ENCODE measurements at regions not wholly inside any gene's neighbourhood (a gene's known extent, or its start where the extent isn't known, plus 50 kb on each side); places are given as distances from the start of the nearest gene placed in this dataset.

DNA sequence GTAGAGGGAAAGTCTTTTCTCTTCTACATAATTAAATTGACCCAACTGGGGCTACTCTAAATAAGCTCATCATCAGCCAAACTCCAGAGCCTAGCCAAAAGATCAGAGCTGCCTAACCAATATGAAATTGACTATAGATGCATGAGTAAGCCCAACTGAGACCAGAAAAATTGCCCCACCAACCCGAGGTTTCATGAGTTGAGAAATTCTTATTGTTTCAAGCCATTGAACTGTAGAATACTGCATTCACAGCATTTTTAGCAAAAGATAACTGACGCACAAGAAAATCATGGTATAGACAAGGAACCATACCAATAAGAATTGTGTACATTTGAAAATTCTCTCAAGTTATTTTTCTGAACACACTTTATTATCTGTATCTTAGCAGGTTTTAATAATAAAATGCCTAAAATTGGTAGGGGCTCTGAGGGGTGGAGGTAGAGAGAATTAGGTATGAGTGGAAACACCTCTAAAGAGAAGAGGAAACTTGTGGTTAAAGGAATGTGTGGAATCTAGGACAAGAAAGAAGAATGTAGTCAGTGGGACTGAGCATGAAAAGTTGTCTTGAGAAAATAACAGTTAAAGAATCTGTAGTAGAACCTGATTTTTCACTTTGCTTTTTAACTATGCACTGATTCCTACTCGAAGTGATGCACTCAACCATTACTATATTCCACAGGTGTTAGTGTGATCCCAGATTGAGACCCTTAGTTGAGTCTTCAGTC is 200.9 kb upstream of the PPP1R2C start:
- in situ Hi-C loops (cut with HindIII; ENCODE audit: low sequenced_read_pairs) = no loop called here
- no peak for DNase-seq (ENCODE audit: low read depth, low spot score)
- TF ChIP-seq, protein P1, sequence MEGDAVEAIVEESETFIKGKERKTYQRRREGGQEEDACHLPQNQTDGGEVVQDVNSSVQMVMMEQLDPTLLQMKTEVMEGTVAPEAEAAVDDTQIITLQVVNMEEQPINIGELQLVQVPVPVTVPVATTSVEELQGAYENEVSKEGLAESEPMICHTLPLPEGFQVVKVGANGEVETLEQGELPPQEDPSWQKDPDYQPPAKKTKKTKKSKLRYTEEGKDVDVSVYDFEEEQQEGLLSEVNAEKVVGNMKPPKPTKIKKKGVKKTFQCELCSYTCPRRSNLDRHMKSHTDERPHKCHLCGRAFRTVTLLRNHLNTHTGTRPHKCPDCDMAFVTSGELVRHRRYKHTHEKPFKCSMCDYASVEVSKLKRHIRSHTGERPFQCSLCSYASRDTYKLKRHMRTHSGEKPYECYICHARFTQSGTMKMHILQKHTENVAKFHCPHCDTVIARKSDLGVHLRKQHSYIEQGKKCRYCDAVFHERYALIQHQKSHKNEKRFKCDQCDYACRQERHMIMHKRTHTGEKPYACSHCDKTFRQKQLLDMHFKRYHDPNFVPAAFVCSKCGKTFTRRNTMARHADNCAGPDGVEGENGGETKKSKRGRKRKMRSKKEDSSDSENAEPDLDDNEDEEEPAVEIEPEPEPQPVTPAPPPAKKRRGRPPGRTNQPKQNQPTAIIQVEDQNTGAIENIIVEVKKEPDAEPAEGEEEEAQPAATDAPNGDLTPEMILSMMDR (IDR thresholded peaks at IDR 0.05; ENCODE audit: low read depth, low read length) = no peak
- H3K4me3 ChIP-seq (ENCODE audit: low read depth, low read length) = no peak overlapping the region

DNA sequence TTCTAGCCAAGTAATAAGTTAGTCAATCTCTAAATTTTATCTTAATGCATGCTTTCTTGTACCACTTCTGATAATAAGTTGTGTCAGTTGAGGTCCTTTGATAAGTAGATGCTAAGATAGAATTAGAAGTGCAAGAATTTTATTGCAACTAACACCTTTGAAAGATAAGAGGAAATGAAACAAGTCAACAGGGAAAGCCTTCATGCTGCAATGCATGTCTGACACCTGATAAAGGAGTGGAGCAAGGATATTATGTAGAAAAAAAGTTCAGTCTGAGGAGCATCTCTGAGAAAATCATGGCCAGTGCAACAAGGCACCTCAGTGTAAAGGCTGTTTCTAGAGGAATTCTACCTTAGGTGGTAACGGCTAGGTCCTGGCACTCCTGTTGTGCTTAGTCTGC is 210.7 kb upstream of the PPP1R2C start:
- no peak overlapping the region for H3K4me3 ChIP-seq (ENCODE audit: low read depth, low read length)
- in situ Hi-C loops (cut with HindIII; ENCODE audit: low sequenced_read_pairs) = no loop called here
- TF ChIP-seq, protein P1 (IDR thresholded peaks at IDR 0.05; ENCODE audit: low read depth, low read length) = no peak
- DNase-seq (ENCODE audit: low read depth, low spot score) = no peak

DNA sequence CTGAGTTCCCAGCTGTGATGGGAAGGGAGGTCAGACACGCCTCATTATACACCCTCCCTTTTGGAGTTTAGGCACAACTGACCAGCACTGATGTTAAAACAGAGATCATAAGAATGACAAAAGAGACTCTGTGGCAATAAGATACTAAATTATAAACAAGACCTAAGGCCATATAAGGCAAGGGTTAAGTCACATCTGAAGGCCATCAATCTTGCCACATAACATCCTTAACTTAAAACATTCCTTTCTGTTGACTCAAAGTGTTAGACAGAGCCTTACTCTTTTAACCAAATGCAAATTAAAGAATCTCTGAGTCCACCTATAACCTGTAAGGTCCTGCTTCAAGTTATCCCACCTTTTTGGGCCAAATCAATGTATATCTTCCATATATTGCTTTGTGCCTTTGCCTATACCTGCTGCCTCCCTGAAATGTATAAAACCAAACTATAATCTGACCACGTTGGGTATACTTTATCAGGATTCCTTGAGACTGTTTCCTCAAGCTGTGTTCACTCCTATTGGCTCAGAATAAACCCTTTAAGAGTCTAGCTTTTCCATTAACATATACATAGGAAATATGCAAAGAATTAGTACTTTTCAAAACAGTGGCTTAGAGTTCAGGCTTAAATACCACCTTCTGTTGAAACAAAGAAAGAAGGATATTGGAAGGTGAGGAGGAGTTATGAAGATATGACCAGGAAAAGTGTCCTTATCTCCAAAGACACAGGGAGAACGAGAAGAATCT is 214.4 kb upstream of the PPP1R2C start:
- DNase-seq (ENCODE audit: low read depth, low spot score) = peak; percentile 3
- no peak overlapping the region for H3K4me3 ChIP-seq (ENCODE audit: low read depth, low read length)
- TF ChIP-seq, protein P1 (IDR thresholded peaks at IDR 0.05; ENCODE audit: low read depth, low read length) = no peak
- in situ Hi-C loops (cut with HindIII; ENCODE audit: low sequenced_read_pairs) = no loop called here

DNA sequence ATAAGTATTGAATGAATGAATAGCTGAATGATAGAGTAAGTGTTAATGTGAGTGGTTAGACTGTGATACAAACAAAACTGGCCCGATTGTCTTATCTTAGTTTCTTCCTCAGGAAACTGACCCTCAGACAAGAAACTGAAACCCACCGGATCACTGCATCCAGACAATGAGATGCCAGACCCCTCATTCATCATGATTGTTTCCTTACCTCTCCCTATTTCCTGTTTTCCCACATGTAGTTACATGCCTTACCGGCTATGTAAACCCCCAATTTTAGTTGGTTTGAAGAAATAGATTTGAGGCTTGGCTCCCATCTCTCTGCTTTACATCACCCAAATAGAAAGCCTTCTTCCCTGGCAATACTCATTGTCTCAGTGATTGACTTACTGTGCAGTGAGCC is 218.9 kb upstream of the PPP1R2C start:
- TF ChIP-seq, protein P1 (IDR thresholded peaks at IDR 0.05; ENCODE audit: low read depth, low read length) = no peak
- H3K4me3 ChIP-seq (ENCODE audit: low read depth, low read length) = no peak overlapping the region
- DNase-seq (ENCODE audit: low read depth, low spot score) = no peak
- in situ Hi-C loops (cut with HindIII; ENCODE audit: low sequenced_read_pairs) = no loop called here

DNA sequence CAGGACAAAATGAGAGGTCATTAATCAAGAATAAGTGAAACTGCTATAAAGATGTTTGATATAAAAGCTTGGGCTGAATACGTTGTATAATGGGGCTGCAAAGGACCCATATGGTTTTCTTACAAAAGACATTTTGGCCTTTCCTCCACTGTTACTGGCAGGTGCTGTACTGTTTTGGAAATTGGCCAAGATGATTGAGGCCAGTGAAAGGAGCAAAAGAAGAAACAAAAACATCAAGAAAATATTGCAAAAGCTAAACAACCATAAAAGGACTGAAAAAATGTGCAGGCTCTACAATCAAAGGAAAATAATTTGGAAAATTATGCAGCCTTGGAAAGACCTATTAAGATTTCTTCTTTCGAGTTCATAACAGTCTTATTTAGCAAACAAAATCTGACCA is 222.2 kb upstream of the PPP1R2C start:
- TF ChIP-seq, protein P1 (IDR thresholded peaks at IDR 0.05; ENCODE audit: low read depth, low read length) = no peak
- in situ Hi-C loops (cut with HindIII; ENCODE audit: low sequenced_read_pairs) = no loop called here
- no peak for DNase-seq (ENCODE audit: low read depth, low spot score)
- H3K4me3 ChIP-seq (ENCODE audit: low read depth, low read length) = no peak overlapping the region

DNA sequence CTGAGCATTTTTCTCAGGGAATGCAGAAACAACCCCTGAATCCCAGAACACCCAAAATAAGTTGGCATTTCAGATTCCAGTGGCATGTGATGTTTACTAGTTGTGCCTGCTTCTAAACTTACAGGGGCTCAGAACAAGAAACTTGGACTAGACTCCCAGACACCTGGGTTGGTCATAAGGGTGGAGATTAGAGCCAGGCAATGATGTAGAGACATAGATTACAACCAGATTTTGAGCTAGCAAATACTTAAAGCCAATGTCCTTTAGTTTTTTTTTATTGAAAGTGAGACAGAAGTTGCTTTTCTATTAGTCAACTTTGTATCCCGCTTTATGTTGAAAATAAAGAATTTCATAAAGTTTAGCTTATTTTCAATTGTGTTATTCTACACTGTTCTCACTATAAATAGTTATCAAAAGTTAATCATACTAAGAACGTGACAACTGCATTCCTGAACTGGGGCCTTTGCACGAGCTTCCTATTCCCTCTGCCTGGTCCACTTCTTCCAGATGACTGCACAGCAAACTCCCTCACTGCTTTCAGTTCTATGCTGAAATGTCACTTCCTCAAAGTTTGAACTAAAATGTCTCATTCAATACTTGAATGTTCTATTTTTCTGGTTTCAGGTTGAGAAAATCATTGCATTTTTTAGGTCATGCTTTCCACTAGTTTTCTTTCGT is 224.7 kb upstream of the PPP1R2C start:
- TF ChIP-seq, protein P1 (IDR thresholded peaks at IDR 0.05; ENCODE audit: low read depth, low read length) = no peak
- no peak overlapping the region for H3K4me3 ChIP-seq (ENCODE audit: low read depth, low read length)
- in situ Hi-C loops (cut with HindIII; ENCODE audit: low sequenced_read_pairs) = no loop called here
- DNase-seq (ENCODE audit: low read depth, low spot score) = no peak
